ENCODE measurements at regions not wholly inside any gene's neighbourhood (a gene's known extent, or its start where the extent isn't known, plus 50 kb on each side); places are given as distances from the start of the nearest gene placed in this dataset.

DNA sequence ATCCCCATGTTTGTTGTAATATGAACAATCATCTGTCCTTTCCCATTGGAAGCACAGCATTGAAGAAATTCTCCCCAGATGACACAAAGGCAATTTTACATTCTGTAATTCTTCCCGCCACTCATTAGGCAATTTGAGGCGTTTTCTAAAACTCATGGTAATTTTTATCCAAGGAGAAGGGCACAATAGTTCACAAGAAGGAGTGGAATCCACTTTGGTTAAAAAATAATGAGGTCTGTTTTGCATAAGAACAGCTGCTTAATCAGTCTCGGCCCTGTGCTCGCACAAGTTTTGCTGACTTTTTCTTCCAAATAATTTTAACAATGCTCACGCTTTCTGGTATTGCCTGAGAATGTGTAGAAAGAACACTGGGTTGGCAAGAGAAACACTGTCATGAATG lies 94.0 kb downstream of the CAVIN4 start:
- TF ChIP-seq ZNF384 (IDR thresholded peaks at IDR 0.05) (no peak), NFRKB (IDR thresholded peaks at IDR 0.05) (no peak), SP1 (IDR thresholded peaks at IDR 0.05) (no peak), SUZ12 (IDR thresholded peaks at IDR 0.05) (no peak), FOXA1 (IDR thresholded peaks at IDR 0.05) (no peak), BHLHE40 (IDR thresholded peaks at IDR 0.05; ENCODE audit: borderline replicate concordance) (no peak), L3MBTL2 (conservative IDR thresholded peaks at IDR 0.05) (no peak), ARNT (IDR thresholded peaks at IDR 0.05) (no peak), FOXM1 (IDR thresholded peaks at IDR 0.05; ENCODE audit: borderline replicate concordance) (no peak), TARDBP (IDR thresholded peaks at IDR 0.05) (no peak), LEF1 (IDR thresholded peaks at IDR 0.05; ENCODE audit: borderline replicate concordance) (no peak), HDGF (IDR thresholded peaks at IDR 0.05; ENCODE audit: borderline replicate concordance) (no peak), ELF4 (IDR thresholded peaks at IDR 0.05) (no peak)
